ENCODE measurements at regions not wholly inside any gene's neighbourhood (a gene's known extent, or its start where the extent isn't known, plus 50 kb on each side); places are given as distances from the start of the nearest gene placed in this dataset.
"Not testable (repeated sequence)": the region's sequence is repeated elsewhere in the genome, so short reads cannot be mapped to it uniquely, and the experiment has no call there.

DNA sequence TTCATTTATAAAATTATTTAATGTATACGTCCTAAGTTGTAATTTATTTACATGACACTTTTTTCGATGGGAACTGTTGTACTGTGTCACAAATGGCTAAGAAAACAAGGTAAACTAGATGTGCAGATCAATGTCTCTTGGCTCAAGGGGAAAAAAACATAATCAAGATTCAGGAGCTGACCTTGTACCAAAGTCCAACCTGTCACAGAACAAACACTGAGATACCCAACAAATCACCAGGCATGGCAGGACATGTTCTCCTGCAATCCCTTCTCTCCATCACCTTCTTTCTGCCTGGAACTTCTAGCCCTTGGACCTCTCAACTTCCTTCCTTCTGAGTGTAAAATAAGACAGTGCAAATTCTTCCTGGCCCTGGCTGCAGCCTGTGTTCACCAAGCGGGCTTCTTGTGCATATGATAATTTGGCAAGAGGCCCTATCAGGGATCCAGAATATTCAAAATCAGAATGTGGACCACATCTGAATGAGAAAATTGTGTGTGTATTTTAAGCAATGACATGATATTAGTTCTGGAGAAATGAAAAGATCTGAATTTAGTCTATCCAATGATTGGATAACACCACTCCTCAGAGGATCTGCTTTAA is 445.9 kb downstream of the ZNF536 start:
- no peak for DNase-seq (ENCODE audit: low spot score)

DNA sequence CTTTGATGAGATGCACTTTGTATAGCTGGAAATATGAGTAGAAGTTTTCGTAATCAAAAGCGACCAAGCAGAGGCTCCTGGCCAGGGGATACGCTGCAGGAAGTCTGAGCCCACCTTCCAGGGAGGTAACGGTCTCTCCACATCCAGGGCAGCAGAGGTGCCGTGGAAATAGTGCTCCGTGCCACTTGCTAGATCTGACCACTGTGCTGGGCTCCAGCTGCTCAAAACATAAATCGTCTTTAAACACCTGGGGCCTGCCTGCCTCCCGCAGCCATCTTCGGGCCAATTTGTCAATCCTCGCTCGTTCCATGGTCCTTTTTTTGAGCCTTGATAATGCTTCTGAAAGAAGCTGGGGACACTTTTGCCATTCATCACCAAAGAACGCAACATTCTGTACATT is 445.0 kb downstream of the ZNF536 start:
- DNase-seq (ENCODE audit: low spot score) = no peak

DNA sequence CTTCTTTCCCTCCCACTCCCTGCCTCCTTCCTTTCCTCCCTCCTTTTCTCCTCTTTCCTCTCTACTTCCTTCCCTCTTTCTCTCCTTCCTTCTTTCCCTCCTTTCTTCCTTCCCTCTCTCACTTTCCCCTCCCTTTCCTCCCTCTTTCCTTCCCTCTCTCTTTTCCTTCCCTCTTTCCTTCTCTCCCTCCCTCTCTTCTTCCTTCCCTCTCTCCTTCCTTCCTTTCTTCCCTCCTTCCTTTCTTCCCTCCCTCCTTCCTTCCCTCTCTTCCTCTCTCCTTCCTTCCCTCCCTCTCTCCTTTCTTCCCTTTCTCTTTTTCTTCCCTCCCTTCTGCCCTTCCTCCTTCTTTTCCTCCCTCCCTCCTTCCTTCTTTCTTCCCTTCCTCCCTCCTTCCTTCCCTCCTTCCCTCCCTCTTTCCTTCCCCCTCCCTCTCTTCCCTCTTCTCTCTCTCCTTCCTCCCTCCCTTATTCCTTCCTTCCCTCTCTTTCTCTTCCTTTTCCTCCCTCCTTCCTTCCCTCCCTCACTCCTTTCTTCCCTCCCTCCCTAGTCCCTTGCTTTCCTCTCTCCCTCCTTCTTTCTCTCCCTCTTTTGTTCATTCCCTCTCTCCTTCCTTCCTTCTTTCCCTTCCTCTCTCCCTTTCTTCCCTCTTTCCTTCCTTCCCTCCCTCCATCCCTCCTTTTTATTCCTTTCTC is 443.9 kb downstream of the ZNF536 start:
- DNase-seq (ENCODE audit: low spot score) = no peak

DNA sequence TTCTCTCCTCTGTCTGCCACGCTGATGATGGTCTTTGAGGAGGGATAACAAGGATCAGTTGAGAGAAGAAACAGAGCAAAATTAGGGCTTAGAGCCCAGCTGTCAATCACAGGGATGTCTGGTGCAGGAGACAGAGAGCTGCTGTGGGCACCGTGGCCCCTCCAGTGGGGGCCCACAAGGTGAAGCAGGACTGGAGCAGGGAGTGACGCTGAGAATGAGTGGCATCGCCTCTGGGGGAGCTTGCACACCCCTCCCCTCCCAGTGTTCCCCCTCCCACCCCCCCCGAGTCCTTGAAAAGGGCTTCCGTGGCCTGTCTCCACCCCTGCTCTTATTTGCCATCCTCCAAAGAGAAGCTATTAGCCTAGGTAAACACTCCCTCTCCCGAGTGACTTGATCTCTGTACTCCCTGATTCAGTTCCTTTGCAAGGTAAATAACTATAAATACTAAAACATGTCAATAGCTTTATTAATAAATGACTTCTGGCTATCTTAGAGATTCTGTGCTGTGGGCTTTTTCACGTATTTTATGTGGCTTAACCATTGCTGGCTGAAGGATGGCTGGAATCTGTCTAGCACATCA is 440.0 kb downstream of the ZNF536 start:
- DNase-seq (ENCODE audit: low spot score) = no peak

DNA sequence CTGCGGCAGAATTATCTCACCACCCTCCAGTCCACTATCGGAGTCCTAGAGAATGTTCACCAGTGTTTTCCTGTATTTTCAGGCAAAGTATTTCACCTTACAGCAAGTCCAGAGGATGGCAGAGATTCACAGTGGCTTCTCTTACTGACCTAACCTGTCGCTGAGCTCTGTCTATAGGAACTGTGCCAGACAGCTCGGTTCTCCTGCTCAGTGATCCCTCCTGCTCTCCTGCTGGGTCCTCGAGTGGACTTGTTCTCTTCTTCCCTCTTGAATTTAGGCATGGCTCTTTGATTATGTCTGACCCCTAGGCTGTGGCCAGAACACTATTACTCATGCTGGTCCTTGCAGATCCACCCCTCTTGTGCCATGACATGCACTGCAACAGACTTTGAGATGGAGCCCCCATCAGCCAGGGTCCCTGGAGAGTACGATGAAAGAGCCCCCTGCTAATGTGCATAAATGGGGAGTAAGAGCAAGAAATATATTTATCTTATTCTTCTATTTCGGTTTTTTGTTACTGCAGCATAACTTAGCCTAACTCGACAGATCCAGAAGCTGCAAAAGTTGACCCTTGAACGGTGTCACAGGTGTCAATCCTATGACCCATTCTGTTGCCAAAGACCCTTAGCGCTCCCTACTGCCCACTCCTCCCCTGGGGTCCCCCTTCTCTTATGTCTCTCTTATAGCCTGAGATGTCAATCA is 439.4 kb downstream of the ZNF536 start:
- DNase-seq (ENCODE audit: low spot score) = no peak

DNA sequence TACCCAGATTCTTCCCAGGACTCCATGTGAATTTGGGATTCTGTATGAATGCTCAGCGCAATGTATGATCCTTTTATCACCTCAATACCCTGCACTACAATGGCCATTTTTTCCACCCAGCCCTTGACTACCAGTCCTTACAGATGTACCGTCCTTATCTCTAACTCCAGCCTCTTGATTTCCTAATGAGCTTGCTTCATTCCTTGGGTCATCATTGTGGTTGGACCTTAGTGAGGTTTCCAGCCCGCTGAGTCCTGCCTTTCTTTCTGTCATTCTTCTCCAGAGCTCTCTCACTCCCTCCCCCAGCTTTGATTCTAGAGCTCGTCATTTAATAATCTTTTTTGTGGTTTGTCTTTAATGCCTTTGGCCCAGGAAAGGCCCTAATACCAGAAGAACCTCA is 438.5 kb downstream of the ZNF536 start:
- no peak for DNase-seq (ENCODE audit: low spot score)

DNA sequence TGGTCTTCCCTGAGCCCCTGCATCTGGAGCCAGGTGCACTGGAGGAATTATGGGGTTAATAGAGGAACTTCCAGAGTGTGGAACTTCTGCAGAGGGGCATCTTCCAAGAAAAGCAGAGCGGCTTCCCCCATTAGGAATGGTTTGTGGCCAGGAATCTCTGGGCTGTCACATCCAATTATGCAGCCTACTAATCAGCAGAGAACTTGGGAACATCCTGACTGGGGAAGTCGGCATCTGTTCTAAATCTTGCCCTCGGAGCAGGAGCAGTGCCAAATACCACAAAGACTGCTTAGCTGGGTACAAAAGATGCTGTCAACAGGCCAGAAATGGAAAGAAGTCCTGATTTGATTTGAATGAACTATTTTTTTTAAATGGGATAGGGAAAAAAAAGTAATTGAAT is 435.1 kb downstream of the ZNF536 start:
- DNase-seq (ENCODE audit: low spot score) = no peak

DNA sequence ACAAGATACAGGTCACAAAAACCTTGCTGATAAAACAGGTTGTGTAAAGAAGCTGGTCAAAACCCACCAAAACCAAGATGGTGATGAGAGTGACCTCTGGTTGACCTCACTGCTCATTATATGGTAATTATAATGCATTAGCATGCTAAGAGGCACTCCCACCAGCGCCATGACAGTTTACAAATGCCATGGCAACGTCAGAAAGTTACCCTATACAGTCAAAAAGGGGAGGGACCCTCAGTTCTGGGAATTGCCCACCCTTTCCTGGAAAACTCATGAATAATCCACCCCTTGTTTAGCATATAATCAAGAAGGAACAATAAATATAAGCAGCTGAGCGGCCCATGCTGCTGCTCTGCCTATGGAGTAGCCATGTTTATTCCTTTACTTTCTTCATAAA is 434.1 kb downstream of the ZNF536 start:
- DNase-seq (ENCODE audit: low spot score) = no peak

DNA sequence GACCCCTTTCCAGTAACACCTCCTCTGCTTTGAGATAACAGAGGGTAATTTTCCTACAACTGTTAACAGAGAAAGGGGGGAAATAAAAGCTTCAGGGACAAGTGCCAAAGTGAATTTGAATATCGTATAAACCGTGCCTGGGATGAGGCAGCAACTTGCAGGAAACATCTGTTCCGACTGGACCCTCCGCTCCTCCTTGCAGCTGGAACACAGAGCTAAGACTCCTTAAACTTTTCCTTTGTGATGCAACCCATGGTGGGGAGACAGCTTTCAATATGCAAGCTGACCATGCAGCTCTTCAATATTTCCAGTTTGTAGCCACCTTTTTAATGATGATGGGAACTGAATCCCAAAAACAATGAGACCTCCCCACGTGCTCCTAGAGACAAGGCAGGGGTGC is 432.6 kb downstream of the ZNF536 start:
- DNase-seq (ENCODE audit: low spot score) = no peak

DNA sequence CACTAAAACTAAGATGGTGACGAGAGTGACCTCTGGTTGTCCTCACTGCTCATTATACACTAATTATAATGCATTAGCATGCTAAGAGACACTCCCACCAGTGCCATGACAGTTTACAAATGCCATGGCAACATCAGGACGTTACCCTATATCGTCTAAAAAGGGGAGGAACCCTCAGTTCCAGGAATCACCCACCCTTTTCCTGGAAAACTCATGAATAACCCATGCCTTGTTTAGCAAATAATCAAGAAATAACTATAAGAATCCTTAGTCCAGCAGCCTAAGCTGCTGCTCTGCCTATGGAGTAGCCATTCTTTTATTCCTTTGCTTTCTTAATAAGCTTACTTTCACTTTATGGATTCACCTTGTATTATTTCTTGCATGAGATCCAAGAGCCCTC is 432.1 kb downstream of the ZNF536 start:
- not testable (repeated sequence) for DNase-seq (ENCODE audit: low spot score)

DNA sequence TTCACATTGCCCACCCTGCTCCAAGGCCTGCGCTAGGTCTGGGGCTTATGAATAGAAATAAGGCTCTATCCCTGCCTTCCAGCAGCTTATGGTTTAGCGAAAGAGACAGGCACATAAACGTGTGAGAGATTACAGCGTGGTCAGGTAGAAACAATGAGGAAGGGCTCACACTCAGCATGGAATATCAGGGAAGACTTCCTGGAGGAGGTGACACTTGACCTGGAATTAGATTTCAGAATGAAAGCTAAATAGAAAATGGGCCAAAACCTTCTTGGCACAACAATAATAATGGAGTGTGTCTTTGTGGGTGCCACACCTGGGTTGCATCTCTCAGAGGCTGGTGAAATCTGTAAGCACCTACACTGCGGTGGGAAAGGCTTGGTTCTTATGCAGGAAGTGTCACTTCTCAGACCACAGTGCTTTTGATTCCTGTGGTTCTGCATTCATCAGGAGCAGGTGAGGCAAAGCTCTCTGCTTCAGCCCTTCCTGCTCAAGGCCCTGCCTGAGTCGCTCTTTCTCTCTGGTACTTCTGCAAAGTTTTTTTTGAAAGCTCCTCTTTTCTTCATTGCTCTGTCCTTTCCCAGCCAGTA is 430.3 kb downstream of the ZNF536 start:
- DNase-seq (ENCODE audit: low spot score) = no peak

DNA sequence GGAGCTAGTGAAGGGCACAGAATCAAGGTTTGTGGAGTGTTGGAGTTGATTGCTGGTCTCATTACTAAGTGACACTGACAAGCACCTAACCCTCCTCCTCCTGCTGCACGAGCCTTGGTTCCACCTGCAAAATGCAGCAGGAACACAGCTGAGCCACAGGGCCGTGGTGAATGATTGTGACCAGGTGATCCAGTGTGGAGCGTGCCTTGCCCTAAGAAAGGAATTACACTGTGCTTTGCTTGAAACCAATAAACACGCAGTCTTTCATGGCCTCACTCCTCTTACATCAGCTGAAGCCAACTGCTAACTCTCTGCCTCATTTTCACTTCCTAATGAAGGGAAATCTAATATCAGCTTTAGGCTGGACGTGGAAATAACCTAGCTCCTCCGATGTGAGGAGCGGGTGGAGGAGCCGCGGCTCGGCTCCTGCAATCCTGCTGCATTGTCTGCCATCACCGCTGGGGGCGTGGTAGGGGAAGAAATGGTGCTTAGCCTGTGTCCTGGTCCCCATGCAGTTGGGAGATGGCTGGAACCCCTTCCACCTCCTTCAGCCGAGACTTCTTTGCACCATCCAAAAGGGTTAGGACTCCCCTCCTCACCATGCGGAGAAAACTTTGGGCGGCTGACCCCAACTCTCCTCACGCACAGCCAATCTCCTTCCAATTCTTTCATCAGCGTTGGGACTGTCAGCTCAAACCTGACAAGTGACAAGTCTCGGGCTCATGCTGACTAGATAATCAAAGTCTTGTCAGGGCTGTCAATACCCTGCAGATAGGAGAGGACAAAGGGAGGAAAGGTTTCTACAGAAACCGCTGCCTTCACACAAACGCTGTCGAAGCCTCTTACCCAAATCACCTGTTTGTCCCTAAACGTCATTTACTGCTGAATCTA is 427.9 kb downstream of the ZNF536 start:
- DNase-seq (ENCODE audit: low spot score) = peak; percentile 86

DNA sequence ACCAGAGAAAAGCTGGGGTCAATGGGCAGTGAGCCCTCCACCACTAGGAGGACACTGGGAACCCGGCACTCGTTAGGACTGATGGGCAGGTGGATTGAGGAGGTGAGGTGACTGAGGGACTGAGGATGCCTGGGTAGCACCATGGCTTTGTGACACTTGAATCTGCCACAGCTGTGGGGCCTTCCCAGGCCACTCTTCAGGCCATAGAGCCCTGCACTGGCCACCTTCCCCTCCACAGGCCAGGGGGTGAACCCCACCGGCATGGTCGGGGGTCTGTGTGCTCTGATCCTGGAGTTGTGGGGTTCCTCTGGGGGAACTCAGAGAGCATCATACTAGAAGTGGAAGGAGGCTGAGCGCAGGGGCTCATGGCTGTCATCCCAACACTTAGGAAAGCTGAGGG is 423.5 kb downstream of the ZNF536 start:
- no peak for DNase-seq (ENCODE audit: low spot score)

DNA sequence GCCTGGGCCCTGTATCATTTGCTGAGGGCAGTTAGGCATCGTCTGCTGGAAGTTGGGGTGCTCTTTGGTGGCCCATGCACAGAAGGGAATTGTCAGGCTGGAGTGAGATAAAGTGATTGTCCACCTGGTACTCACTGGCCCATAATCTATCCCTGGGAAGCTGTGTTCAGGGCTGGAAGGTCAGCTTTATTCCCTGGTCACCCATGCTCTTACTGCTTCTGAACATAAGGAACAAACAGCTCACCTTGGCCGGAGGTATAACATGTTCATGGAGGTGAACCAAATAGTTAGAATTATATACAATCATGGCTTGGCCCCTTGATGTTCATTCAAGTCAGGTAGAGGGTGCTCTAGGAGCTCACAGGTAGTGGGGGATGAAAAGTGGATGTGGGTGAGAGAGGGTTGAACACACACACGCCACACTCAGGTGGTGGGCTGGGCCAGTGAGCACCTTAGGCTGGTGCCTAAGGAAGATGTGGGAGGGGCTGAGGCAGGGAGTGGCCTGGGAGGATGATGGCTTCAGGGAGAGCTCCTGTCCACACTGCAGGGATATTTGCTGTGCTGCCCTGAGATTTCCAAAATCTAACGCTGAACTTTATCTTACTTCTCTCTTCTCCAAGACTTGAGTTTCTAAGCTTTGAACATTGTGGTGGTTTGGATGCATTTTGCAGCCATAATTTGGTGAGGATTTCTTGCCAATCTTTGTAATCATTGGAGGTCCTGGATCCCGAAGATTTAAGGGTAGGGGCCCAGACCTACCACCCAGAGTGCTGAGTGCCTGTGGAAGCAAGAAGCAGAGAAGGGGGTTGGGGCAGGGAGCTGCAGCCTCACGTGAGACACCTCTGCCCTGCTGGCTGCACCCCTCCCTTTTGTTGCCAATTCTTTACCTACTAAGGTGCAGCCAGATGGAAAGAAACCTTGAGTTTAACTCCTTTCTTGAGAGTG is 420.6 kb downstream of the ZNF536 start:
- no peak for DNase-seq (ENCODE audit: low spot score)

DNA sequence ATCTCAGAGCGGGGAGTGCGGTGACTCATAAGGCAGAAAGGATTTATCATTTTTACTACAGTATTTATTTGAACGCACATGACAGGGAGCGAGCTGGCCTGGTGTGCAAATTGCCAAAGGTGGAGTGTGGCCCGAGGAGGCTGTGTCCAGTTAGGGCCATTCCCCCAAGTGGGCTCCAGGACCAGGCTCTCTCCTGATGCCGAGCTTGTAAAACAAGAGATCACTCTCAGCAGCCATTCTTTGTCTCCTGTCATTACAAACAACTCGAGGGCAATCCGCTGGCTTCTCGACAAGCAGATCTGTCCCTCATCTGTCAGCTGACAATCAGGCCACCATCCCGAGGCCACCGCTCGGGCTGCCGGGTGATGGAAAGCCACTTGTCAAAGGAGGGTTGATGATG is 418.9 kb downstream of the ZNF536 start:
- no peak for DNase-seq (ENCODE audit: low spot score)

DNA sequence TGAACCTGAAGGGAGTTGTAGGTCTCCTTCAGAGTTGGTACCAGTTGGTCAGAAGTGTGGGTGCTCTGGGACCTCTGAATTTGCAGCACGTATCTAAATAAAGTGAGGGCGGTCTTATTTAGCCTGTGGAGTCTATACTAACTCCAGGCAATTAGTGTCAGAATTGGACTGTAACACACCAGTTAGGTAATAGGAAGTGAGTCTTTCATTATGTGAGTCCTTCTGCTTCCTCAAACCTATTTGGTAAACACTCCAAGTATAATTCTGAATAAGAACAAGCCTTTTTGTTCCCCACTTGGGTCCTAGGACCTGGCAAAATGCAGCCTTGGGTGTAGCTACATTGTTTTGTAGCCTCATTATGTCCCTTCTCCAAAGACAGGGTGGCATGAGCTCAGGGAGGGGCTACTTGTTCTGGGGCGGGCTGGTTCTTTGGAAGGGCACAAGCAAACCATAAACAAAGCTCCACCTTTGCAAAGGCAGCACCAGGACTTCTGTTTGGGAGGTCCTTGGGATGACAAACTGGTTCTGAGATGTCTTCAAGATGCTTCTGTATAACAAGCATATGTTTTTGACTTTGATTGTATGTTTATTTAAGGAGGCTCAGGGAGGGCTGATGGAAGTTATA is 418.0 kb downstream of the ZNF536 start:
- DNase-seq (ENCODE audit: low spot score) = no peak

DNA sequence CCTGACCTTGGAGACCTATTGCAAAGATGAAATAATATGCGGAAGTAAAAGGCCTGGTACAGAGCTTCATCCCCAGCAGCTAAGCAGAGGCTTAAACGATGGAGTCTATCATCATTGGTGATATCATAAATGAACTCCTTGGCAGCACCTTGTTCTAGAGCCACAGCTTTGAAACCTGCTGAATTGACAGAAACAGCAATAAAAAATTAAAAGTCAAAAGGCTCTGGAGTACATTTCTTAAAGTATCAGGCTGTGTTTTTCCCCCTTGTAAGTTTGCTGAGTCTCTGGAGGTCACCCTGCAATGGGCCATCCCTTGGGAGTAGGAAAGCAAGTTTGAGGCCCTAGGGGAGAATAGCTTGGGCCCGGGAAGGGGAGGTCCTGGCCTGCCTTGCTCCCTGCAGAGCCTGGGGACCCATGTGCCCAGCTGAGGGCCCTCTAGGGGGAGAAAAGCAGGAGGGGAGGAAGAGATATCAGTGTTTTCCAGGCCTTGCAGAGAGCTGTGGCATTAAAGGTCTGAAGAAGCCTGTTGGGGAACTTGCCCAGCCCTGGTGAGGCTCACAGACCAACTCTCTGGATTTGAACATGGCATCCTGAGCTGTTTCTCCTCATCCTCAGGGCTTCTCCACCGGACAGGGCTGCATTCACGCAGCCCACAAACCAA is 416.1 kb downstream of the ZNF536 start:
- no peak for DNase-seq (ENCODE audit: low spot score)

DNA sequence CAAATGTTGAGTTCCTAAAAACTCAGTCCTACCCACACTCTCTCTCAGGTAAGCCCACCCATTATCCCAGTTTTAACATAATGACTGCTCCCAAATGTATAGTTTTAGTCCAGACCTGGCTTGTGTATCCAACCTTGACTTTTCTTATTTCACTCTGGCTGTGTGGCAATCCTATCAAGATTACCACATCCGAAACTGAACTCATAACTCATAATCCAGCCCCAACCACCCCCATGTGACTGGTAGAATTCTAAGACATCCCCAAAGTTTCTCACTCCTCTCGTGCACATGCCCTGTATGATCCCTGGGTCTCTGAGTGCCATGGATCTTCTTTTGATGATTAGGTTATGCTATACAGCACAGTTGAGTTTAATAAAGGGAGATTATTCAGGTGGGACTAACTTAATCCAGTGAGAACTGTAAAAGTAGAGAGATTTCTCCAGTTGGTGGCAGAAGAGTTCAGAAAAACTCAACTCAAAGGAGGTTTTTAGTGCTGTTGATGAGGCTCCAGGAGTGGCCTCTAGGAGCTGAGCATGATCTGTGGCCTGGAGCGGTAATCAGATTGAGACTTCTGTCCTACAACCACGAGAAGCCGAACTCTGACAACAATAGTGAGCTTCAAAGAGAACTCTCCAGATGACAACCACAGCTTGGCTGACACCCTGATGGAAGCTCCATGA is 413.4 kb downstream of the ZNF536 start:
- DNase-seq (ENCODE audit: low spot score) = peak; percentile 34

DNA sequence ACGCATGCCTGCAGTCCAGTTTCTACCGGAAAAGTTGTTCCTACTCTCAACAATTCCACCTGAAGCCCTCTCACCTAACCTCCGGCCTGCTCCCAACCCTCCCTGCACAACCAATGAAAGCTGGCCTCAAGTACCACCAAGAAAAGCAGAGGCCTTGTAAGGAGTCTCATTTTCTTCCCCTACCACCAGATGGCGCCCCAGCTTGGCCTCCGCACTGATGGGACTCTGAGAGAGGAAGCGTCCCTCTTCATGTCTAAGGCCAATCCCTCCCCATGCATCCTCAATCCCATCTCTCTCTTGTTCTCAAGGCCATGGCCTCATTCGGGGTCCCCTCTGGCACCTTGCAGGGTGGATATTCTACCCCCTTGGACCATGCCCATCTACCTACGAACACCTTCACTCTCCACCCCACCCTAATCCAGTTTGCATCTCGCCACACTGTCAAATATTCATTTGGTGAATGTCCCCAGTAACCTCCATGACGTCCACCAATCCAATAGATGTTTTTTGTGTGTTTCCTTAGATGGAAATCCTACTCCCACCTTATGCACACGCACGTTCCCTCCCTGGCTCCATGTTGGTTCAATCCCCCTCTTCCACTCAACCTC is 412.8 kb downstream of the ZNF536 start:
- peak; percentile 83 for DNase-seq (ENCODE audit: low spot score)

All from iPS-NIHi11 (cell line).